HG02571 (cell line): ENCODE measurements at regions not wholly inside any gene's neighbourhood (a gene's known extent, or its start where the extent isn't known, plus 50 kb on each side); places are given as distances from the start of the nearest gene placed in this dataset.
"Not testable (repeated sequence)": the region's sequence is repeated elsewhere in the genome, so short reads cannot be mapped to it uniquely, and the experiment has no call there.

Source experiments
- ATAC-seq: cut with Tn5 transposase; IDR thresholded peaks from one replicate; pipeline ENCODE4 v1.9.1; 2021; ENCODE audit warnings: mild to moderate bottlenecking, moderate library complexity; ENCODE audit not compliant: unreplicated experiment

- ATAC-seq: no peak
Measured at GRCh38 chr7:81155654-81156373, 237.0 kb upstream of the SEMA3C start.

GRCh38 chr7:81154565-81154964, 235.7 kb upstream of the SEMA3C start:
- ATAC-seq: no peak

GRCh38 chr7:81152925-81153324, 234.1 kb upstream of the SEMA3C start:
- ATAC-seq: not testable (repeated sequence)

GRCh38 chr7:81150951-81151361, 232.1 kb upstream of the SEMA3C start:
- no peak for ATAC-seq

GRCh38 chr7:81143856-81144255, 225.0 kb upstream of the SEMA3C start:
- ATAC-seq: no peak

GRCh38 chr7:81141257-81142205, 222.7 kb upstream of the SEMA3C start:
- not testable (repeated sequence) for ATAC-seq

GRCh38 chr7:81140775-81141174, 221.9 kb upstream of the SEMA3C start:
- no peak for ATAC-seq

- no peak for ATAC-seq
Measured at GRCh38 chr7:81140252-81140651, 221.4 kb upstream of the SEMA3C start.

GRCh38 chr7:81138870-81139269, 220.0 kb upstream of the SEMA3C start:
- no peak for ATAC-seq

- ATAC-seq: no peak
Measured at GRCh38 chr7:81135324-81135723, 216.5 kb upstream of the SEMA3C start.

GRCh38 chr7:81128011-81128410, 209.2 kb upstream of the SEMA3C start:
- no peak for ATAC-seq

- no peak for ATAC-seq
Measured at GRCh38 chr7:81120803-81121202, 202.0 kb upstream of the SEMA3C start.

GRCh38 chr7:81120111-81120510, 201.3 kb upstream of the SEMA3C start:
- ATAC-seq: no peak

GRCh38 chr7:81114633-81115032, 195.8 kb upstream of the SEMA3C start:
- no peak for ATAC-seq

- ATAC-seq: no peak
Measured at GRCh38 chr7:81112731-81113130, 193.9 kb upstream of the SEMA3C start.

GRCh38 chr7:81111781-81112540, 193.1 kb upstream of the SEMA3C start:
- no peak for ATAC-seq

GRCh38 chr7:81111358-81111757, 192.5 kb upstream of the SEMA3C start:
- ATAC-seq: no peak

- no peak for ATAC-seq
Measured at GRCh38 chr7:81110673-81111072, 191.8 kb upstream of the SEMA3C start.

- ATAC-seq: no peak
Measured at GRCh38 chr7:81098213-81098612, 179.4 kb upstream of the SEMA3C start.

- ATAC-seq: no peak
Measured at GRCh38 chr7:81094952-81095351, 176.1 kb upstream of the SEMA3C start.

- no peak for ATAC-seq
Measured at GRCh38 chr7:81081616-81082015, 162.8 kb upstream of the SEMA3C start.
